ENCODE measurements at regions not wholly inside any gene's neighbourhood (a gene's known extent, or its start where the extent isn't known, plus 50 kb on each side); places are given as distances from the start of the nearest gene placed in this dataset.

DNA sequence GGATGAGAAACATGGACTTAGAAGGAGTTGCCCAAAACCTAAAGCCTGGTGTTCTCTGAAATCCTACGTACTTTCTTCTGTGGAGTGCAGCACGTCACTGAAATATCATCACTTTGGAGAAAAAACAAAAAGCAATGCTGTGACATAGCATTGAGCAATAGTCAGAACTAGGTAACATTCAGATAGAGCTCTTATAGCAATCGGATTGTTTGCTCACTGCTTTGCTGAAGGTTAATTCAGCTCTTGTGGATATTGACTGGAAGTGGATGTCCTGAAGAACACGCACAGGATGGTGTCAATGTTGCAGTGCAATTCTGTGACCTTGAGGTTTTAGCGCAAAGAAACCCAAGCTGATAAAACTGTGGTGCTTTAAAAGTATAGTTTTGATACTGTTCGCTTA lies 114.2 kb upstream of the GRXCR1 start:
- ChIA-PET POLR2A (ENCODE audit: unreplicated experiment) (no interaction called here), CTCF (no interaction called here)
- H3K27me3 ChIP-seq (ENCODE audit: insufficient read depth, low read depth) = no peaks in the 10 kb centered on the region
- no peaks in the 10 kb centered on the region for H3K9me2 ChIP-seq (ENCODE audit: insufficient read depth)
- H4K20me1 ChIP-seq (ENCODE audit: insufficient read depth) = no peaks in the 10 kb centered on the region
- DNase-seq = no peak
- H2AFZ ChIP-seq = no peak overlapping the region
- H3K4me2 ChIP-seq = no peak overlapping the region
- H3K9me3 ChIP-seq (ENCODE audit: insufficient read depth, low read depth) = no peaks in the 10 kb centered on the region
- no peaks in the 10 kb centered on the region for H3F3A ChIP-seq (ENCODE audit: insufficient read depth, low read depth)
- H3K4me3 ChIP-seq = no peak overlapping the region
- no peaks in the 10 kb centered on the region for H3K36me3 ChIP-seq (ENCODE audit: low read depth)
- H3K27ac ChIP-seq = no peak overlapping the region
- H3K79me2 ChIP-seq (ENCODE audit: low read depth) = no peaks in the 10 kb centered on the region
- no peaks in the 10 kb centered on the region for H3K4me1 ChIP-seq (replicated peaks; ENCODE audit: insufficient read depth)
- no TSS peak for BruUV-seq (replicated peaks)
- intact Hi-C loops (cut with micrococcal nuclease; ENCODE audit: unreplicated experiment) = no loop called here
- TF ChIP-seq, protein P1, sequence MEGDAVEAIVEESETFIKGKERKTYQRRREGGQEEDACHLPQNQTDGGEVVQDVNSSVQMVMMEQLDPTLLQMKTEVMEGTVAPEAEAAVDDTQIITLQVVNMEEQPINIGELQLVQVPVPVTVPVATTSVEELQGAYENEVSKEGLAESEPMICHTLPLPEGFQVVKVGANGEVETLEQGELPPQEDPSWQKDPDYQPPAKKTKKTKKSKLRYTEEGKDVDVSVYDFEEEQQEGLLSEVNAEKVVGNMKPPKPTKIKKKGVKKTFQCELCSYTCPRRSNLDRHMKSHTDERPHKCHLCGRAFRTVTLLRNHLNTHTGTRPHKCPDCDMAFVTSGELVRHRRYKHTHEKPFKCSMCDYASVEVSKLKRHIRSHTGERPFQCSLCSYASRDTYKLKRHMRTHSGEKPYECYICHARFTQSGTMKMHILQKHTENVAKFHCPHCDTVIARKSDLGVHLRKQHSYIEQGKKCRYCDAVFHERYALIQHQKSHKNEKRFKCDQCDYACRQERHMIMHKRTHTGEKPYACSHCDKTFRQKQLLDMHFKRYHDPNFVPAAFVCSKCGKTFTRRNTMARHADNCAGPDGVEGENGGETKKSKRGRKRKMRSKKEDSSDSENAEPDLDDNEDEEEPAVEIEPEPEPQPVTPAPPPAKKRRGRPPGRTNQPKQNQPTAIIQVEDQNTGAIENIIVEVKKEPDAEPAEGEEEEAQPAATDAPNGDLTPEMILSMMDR (conservative IDR thresholded peaks at IDR 0.05) = no peak
- TF ChIP-seq EZH2 (IDR thresholded peaks at IDR 0.05; ENCODE audit: low read depth) = no peak

GRCh38 chr4:42768125-42768748 lies 111.3 kb upstream of the ATP8A1 start:
- ChIA-PET CTCF (no interaction called here), POLR2A (ENCODE audit: unreplicated experiment) (no interaction called here)
- Histone ChIP-seq H3K27me3 (ENCODE audit: insufficient read depth, low read depth) (0 out of 2 replicates have a peak, but pooled peaks cover 5% of the 10 kb centered on the region), H3K4me3 (no peak overlapping the region), H3K27ac (no peak overlapping the region), H3K79me2 (ENCODE audit: low read depth) (no peaks in the 10 kb centered on the region), H3K4me1 (replicated peaks; ENCODE audit: insufficient read depth) (no peaks in the 10 kb centered on the region), H3K4me2 (no peak overlapping the region), H3F3A (ENCODE audit: insufficient read depth, low read depth) (no peaks in the 10 kb centered on the region), H3K9me2 (ENCODE audit: insufficient read depth) (no peaks in the 10 kb centered on the region), H3K36me3 (ENCODE audit: low read depth) (no peaks in the 10 kb centered on the region), H2AFZ (no peak overlapping the region), H3K9me3 (ENCODE audit: insufficient read depth, low read depth) (no peaks in the 10 kb centered on the region), H4K20me1 (ENCODE audit: insufficient read depth) (no peaks in the 10 kb centered on the region)
- no TSS peak for BruUV-seq (replicated peaks)
- no peak for DNase-seq
- TF ChIP-seq, protein P1 (conservative IDR thresholded peaks at IDR 0.05) = no peak
- no peak for TF ChIP-seq EZH2 (IDR thresholded peaks at IDR 0.05; ENCODE audit: low read depth)
- intact Hi-C loops (cut with micrococcal nuclease; ENCODE audit: unreplicated experiment) = no loop called here

DNA sequence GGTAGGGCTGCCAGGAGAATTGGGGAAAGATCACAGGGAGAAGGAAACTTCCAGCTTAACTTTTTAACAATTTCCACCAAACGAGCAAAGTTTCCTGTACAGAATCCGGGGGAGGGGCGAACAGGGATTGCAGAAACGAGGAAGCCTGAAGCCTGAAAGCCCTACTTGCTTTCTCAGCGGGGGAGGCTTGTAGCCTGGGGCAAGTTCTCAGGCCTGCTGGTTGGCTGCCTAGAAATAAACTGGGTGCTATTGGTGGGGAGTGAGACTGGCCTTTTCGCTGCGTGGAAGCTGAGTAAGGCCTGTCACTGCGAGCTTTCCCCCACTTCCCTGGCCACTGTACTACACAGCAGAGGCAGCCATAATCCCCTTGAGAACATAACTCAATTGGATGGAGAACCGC lies 110.8 kb upstream of the ATP8A1 start:
- H4K20me1 ChIP-seq (ENCODE audit: insufficient read depth) = no peaks in the 10 kb centered on the region
- no peak overlapping the region for H3K4me3 ChIP-seq
- no peak overlapping the region for H3K27ac ChIP-seq
- H2AFZ ChIP-seq = no peak overlapping the region
- H3F3A ChIP-seq (ENCODE audit: insufficient read depth, low read depth) = no peaks in the 10 kb centered on the region
- no peaks in the 10 kb centered on the region for H3K36me3 ChIP-seq (ENCODE audit: low read depth)
- H3K4me2 ChIP-seq = no peak overlapping the region
- ChIA-PET CTCF (no interaction called here), POLR2A (ENCODE audit: unreplicated experiment) (no interaction called here)
- BruUV-seq (replicated peaks) = no TSS peak
- 0 out of 2 replicates have a peak, but pooled peaks cover 5% of the 10 kb centered on the region for H3K27me3 ChIP-seq (ENCODE audit: insufficient read depth, low read depth)
- DNase-seq = no peak
- H3K79me2 ChIP-seq (ENCODE audit: low read depth) = no peaks in the 10 kb centered on the region
- no peaks in the 10 kb centered on the region for H3K9me2 ChIP-seq (ENCODE audit: insufficient read depth)
- no peaks in the 10 kb centered on the region for H3K9me3 ChIP-seq (ENCODE audit: insufficient read depth, low read depth)
- intact Hi-C loops (cut with micrococcal nuclease; ENCODE audit: unreplicated experiment) = no loop called here
- no peak for TF ChIP-seq EZH2 (IDR thresholded peaks at IDR 0.05; ENCODE audit: low read depth)
- TF ChIP-seq, protein P1 (conservative IDR thresholded peaks at IDR 0.05) = no peak
- H3K4me1 ChIP-seq (replicated peaks; ENCODE audit: insufficient read depth) = no peaks in the 10 kb centered on the region
